ENCODE measurements at regions not wholly inside any gene's neighbourhood (a gene's known extent, or its start where the extent isn't known, plus 50 kb on each side); places are given as distances from the start of the nearest gene placed in this dataset.

DNA sequence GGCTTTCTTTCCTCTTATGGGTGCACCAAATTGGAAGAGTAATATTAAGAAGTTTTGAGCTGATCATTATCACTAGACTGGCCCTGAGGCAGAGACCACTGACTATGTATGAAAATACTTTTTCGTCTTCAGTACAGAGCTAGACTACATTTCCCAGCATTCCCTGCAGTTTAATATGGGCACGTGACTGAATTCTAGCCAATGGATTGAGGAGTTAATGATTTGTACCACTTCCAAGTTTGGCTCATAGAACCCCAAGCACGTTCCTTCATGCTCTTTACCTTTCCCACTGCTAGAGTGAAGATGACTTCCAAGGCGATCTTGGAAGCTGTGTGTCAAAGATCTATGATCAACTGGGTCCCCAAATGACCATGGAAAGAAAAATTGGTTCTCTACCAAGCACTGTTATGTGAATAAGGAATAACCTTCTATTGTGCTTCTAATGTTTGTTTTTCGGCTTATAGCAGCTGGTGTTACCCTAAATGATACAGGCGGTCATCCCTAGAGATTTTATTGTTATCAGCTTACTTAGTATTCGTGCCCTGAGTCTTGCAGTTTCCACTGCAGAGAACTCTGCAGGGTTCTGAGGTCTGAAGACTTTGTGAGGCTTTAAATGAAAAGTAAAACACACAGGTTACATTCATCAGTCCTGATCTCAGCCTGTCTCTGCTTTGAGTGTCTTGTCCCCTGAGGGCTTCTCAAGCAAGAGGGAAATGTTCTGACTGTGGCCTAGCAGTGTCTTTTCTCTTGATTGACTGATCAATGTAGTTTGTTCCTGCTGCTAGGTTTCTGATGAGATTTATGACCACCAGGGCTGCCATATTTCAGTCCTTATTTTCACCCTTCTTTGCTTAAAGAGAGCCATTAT lies 486.8 kb downstream of the PDCD6IP start:
- DNase-seq (ENCODE audit: low read depth in 2 of 3, low spot score in 1 of 3), result no peak

DNA sequence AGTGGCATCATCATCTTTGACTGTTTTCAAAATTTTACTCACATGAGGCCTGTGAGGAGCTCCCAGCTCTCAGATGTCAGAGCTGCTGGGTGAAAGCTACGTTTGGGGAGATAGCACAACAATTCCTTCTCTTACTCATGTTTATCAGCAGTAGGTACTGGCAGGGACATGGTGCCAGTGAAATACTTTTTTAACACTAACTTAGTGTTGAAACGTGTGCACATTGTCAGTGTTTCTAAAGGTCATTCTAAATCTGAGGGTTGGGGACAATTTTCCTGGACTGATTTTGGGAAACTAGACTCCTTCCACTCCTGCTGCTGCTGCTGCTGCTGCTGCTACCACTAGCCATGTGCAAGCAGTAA lies 487.4 kb downstream of the PDCD6IP start:
- no peak for DNase-seq (ENCODE audit: low read depth in 2 of 3, low spot score in 1 of 3)

- no peak for DNase-seq (ENCODE audit: low read depth in 2 of 3, low spot score in 1 of 3)
Measured at GRCh38 chr3:34292605-34293300, 494.3 kb downstream of the PDCD6IP start.

DNA sequence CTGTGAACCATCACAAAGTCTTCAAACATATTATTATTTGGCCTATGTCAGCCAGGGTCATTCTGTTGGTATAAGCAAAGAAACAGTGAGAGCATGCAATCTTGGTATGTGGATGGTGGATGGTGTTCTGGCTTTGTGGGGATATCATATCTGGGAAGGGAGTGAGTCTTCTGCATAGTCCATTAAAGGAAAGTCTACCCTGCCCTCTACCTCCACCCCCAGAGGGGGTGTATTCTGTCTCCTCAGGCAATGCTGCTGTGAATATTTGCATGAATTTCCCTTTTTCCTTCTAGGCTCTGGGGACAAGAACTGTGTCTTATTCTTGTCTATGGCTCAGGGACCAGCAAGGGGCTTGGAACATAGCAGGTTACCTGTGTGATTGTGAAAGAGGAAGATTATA lies 495.8 kb downstream of the PDCD6IP start:
- no peak for DNase-seq (ENCODE audit: low read depth in 2 of 3, low spot score in 1 of 3)

GRCh38 chr3:34296796-34297195 lies 498.4 kb downstream of the PDCD6IP start:
- no peak for DNase-seq (ENCODE audit: low read depth in 2 of 3, low spot score in 1 of 3)

GRCh38 chr3:34298653-34299052 lies 500.2 kb downstream of the PDCD6IP start:
- DNase-seq (ENCODE audit: low read depth in 2 of 3, low spot score in 1 of 3), result no peak

DNA sequence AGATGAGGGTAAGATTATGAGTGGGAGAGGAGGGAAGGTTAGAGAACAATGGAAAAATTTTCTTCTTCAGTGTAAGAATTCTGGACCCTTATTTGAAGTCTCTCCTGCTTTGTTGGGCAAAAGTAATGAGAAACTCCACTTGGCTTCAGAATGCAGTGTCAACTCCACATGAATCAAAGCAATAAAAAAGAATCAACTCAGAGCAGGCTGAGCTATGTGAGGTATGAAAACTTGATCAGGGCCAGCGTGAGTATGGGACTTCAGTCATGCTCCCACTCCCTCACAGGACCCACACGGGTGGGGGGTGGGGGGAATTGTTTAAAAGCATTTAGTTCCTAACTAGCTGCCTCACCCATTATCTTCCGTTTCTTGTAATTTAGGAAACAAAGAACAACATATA lies 502.2 kb downstream of the PDCD6IP start:
- no peak for DNase-seq (ENCODE audit: low read depth in 2 of 3, low spot score in 1 of 3)

- no peak for DNase-seq (ENCODE audit: low read depth in 2 of 3, low spot score in 1 of 3)
Measured at GRCh38 chr3:34301313-34301712, 502.9 kb downstream of the PDCD6IP start.

DNA sequence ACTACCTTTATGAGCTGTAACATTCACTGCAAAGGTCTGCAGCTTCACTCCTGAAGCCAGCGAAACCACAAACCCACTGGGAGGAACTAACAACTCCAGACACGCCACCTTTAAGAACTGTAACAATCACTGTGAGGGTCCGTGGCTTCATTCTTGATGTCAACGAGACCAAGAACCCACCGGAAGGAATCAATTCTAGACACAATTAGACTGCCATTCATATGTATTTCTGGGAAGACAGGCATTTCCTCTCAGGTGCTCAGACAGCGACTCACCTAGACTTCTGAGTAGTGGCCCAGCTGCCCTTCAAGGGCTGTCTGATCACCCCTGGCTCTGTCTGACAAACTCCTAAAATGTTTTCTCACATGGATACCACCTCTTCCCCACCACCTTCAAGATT lies 506.8 kb downstream of the PDCD6IP start:
- no peak for DNase-seq (ENCODE audit: low read depth in 2 of 3, low spot score in 1 of 3)

DNA sequence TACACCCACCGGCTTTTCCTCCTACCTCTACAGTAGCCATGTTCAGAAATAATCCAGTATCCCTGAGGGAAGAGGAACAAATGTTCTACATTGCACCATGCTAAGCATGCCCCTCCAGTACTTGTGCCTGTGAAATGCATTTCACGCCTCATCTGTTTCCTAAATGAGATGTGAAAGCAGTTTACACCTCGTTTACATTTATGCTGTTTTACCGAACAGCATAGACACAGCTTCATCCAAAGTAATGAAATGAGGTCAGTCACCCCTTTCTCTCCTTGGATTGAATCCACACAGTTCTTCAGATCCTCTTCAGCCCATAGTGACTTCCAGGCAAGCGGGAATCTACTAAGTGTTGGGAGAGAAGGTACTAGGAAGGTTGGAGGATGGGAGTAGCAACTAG lies 514.3 kb downstream of the PDCD6IP start:
- no peak for DNase-seq (ENCODE audit: low read depth in 2 of 3, low spot score in 1 of 3)

- DNase-seq (ENCODE audit: low read depth in 2 of 3, low spot score in 1 of 3), result no peak
Measured at GRCh38 chr3:34319881-34320280, 521.5 kb downstream of the PDCD6IP start.

DNA sequence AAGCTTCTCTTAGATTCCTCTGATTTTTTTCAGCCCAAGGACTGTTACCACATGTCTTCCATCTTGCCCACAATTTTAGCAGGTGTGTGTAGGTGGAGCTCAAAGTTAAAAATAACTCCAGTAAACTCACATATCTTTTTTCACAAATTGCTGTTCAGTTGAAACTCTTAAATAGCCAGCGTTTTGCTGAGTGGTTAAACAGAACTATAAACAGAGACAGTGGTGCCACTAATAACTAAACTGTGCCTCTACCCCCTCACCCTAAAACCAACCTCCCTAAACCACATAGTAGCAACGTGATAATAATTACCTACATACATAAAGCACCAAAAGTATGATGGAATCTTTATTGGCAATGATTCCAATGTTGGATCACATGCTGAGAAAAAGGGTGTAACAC lies 525.1 kb downstream of the PDCD6IP start:
- DNase-seq (ENCODE audit: low read depth in 2 of 3, low spot score in 1 of 3), result no peak

DNA sequence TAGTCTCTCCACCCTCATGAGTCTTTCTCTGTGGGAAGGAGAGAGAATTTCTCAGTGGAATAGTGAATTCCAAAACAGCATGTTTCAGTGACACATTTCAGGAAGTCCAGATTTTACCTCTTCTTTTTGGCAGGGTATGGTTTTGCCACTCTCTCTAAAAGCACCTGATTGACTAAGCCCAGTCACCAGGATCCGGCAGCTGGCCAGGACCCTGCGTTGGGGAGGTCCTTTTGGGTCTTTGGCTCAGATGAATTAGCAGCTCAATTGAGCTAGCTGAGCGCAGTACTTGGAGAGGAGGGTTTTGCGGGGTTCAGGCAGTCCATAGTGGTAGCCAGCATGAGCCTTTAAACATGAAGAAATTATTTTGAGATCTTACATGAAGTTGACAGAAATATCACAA lies 548.2 kb downstream of the PDCD6IP start:
- DNase-seq (ENCODE audit: low read depth in 2 of 3, low spot score in 1 of 3), result no peak

DNA sequence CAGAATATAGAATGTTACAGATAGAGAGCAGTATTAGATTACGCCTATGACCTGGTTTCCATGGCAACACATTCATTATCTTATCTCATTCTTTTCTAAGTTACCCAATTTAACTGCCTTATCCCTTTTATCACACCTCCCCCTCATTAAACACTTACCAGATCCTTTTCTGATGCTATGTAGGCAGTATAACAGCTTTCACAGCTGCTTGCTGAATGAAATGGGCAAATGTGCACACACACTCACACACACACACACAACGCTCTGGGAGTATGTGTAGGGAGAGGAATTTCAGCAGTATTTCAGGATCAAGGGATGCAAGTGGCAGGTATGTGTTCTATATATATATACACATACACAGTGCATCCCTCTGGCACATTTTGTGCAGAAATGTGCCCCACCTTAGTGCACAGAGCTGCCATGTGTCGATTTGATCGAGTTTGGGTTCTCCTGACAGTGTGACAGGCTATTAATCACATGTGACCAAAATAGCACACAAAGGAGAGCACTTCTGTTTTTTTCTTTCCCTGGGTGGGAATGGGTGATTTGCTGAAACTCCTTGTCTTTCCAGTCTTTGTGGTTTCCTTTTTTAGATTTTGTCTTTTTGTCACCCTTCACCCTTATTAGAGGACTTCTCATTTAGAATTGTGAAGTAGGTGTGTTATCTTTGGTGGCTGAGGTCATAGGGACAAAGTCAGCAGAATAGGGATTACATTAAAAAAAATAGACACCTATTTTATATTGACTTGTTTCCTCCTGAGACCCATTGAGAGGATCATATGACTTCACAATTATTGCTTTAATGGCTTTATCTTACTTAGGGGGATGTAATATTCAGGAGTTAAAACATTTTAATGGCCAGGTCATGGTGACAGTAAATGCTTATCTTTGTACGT lies 553.7 kb downstream of the PDCD6IP start:
- no peak for DNase-seq (ENCODE audit: low read depth in 2 of 3, low spot score in 1 of 3)

DNA sequence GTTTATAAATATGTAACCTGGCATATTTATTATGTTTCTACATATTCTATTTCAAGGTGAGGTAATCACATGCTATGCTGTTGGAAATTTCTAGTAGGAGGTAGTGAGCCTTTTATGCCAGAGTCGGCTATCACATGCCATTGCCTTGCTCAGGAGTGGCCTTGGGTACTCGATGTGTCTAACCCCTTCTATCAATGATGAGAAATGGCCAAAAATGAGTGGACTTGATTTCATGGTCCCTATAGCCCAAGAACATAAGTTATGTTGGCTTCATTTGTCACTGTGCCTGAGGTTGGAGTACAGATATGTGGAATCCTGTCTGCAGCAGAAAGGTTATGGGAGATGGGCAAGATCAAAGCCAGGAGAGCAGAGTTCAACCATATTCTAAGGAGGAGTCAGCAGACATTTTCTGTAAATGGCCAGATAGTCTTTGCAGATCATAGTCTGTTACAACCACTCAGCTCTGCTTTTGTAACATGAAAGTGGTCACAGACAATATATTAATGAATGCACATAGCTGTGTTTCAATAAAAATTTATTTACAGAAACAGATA lies 554.4 kb downstream of the PDCD6IP start:
- DNase-seq (ENCODE audit: low read depth in 2 of 3, low spot score in 1 of 3), result no peak

DNA sequence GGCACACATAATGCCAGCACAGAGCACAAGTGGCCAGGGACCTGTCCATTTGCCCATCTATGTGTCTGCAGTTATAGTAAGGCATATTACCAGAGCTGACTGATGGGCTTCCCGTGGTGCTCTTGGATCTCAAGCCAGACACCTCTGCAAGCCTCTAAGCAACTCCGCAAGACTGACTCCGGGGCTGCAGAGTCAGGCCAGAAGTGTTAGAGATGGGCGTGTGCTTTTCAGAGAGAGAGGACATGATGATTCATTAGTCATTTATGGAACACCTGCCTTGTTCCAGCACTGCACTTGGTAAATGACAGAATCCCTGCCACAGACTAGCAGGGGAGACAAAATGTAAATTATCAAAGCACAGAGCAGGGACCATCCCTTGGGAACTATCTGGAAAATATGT lies 559.0 kb downstream of the PDCD6IP start:
- no peak for DNase-seq (ENCODE audit: low read depth in 2 of 3, low spot score in 1 of 3)

- no peak for DNase-seq (ENCODE audit: low read depth in 2 of 3, low spot score in 1 of 3)
Measured at GRCh38 chr3:34359064-34359463, 560.6 kb downstream of the PDCD6IP start.

GRCh38 chr3:34360713-34361112 lies 562.3 kb downstream of the PDCD6IP start:
- no peak for DNase-seq (ENCODE audit: low read depth in 2 of 3, low spot score in 1 of 3)

DNA sequence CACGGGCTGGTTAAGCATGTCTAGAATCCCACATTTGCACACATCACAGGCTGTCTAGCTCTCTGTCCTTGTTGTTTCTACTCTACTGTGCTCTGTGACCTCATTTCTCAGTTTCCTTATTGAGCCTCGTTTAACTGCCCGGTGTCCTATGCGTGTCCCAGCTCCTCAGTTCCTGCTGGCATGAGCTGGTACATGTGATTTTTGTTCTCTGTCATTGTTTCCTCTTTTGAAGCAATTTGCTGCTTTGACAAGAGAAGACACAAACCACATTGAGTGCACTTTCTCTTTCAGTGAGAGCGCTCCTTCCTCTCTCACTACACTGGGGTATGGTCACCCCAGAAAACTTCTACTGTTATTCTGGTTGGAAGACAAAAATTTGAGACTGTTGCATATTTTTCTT lies 563.5 kb downstream of the PDCD6IP start:
- DNase-seq (ENCODE audit: low read depth in 2 of 3, low spot score in 1 of 3), result no peak

DNA sequence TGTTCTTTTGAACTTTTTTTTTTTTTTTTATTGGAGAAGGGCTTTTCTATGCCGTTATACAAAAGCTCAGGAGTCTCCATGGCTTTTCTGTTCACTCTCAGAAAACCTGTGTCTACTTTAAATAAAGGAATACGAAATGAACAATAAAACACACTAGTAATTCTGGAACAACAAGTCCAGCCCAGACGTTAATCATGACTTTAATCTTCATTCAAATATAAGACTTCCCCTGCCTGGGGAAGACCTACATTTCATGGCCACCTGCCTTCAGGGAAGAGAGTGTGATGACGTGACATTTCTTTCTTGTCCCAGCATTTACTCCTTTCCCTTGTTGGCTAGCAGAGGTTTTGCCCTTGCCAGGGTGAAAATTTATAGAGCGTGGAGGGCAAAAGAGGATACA lies 564.5 kb downstream of the PDCD6IP start:
- no peak for DNase-seq (ENCODE audit: low read depth in 2 of 3, low spot score in 1 of 3)

DNA sequence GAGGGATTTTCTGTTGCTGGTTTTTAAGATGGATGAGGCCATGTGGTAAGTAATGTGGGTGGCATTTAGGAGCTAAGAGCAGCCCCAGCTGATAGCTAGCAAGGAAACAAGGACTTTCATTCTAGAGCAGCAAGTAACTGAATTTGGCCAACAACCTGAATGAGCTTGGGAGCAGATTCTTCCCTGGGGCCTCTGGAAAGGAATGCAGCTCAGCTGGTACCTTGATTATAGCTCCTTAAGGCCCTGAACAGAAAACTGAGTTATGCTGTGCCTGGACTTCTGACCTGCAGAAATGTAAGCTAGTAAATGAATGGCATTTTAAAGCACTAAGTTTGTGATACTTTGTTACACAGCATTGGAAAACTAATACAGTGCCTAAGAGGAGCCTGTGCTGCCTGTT lies 565.5 kb downstream of the PDCD6IP start:
- DNase-seq (ENCODE audit: low read depth in 2 of 3, low spot score in 1 of 3), result no peak

All from stimulated activated CD4-positive, alpha-beta T cell treated with anti-CD3 and anti-CD28 coated beads, Interleukin-12 subunit alpha, Interleukin-12 subunit beta, amount 100 ng/mL, for 48 hours (primary cell).